NCI-H1694 (cell line): ENCODE measurements at regions not wholly inside any gene's neighbourhood (a gene's known extent, or its start where the extent isn't known, plus 50 kb on each side); places are given as distances from the start of the nearest gene placed in this dataset.
"Not testable (repeated sequence)": the region's sequence is repeated elsewhere in the genome, so short reads cannot be mapped to it uniquely, and the experiment has no call there.

Experiments used
- DNase-seq: peaks from one replicate; lab custom pipeline; 2025; lab: John Stamatoyannopoulos, UW

- DNase-seq = no peak
Observed at GRCh38 chr1:114032271-114033215, 53.3 kb downstream of the OLFML3 start.

DNA sequence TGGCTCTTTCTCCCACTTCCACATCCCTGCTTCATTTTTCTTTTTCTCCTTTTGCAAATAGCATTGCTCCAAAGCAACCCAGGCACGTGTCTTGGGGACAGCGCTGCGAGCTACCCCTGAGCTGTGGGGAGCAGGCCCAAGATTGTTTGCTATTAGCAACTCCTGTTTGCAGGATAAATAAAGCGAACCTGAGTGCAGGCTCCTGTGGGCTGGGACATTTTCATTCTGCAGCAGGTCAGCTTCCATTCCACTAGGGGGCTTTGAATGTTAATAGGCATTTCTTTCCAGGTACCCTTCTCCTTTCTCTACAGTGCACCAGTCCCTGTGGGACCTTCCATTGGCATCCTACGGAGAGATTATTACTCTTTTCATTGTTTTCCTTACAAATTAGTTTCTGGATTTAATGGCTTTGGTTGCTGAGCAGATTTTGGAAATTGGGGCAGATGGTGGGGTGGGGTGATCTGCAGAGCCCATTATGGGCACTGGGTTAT lies 54.0 kb downstream of the OLFML3 start:
- peak; percentile 63 for DNase-seq

- DNase-seq = no peak
Observed at GRCh38 chr1:114033961-114034360, 54.7 kb downstream of the OLFML3 start.

DNA sequence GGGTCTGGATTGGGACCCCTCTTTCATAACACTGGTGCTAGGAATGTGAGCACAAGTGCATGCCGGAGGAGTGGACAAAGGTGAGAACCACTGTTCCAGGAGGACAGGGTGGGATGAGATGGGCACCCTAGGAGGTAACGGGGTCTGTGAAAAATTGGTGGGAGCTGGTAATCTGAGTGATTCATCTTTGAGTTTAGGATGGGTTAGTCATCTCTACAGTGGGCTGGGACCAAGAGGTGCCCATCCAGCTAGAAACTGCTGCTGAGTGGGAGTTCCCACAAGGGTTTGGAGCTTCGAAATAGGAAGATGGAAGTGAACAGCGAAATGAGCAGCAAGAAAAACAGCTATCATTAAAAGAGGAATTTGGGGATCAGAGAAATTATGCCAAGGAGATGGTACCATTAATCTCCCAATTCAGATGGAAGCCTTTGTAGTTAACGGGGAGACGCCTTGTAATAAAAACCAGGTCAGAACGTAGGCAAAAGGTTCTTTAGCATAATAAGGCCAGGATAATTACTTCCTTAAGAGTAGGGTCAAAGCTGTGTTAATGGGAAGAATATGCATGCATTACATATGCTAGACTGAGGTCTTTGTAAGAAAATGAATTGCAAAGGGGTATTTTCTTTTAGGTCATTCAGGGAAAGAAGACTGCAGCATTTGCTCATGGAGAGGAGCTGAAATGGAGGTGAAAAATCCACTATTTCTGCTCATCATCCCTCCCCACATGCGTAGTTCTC lies 55.5 kb downstream of the OLFML3 start:
- DNase-seq = no peak

DNA sequence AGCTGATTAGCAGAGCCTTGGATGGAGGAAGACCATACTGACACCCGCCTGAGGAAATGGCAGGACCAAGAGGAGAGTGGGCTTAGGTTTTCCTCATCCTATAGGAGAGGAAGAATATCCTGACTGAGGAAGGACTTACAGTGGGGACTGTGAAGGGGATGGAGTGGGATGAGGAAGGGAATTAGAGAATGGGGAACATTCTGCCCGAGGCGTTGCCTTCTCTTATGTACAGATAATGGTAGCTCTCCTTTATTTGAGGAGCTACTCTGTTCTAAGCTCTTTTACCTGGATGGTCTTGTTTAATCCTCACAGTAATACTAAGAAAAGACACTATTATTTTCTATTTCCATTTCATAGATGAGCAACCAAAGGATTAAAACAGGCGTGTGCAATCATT lies 56.0 kb downstream of the OLFML3 start:
- no peak for DNase-seq

- DNase-seq = not testable (repeated sequence)
Observed at GRCh38 chr1:114036841-114037630, 57.8 kb downstream of the OLFML3 start.

- DNase-seq = no peak
Observed at GRCh38 chr1:114037631-114037890, 58.3 kb downstream of the OLFML3 start.

- DNase-seq = no peak
Observed at GRCh38 chr1:114037962-114038816, 58.9 kb downstream of the OLFML3 start.
